ENCODE measurements at regions not wholly inside any gene's neighbourhood (a gene's known extent, or its start where the extent isn't known, plus 50 kb on each side); places are given as distances from the start of the nearest gene placed in this dataset.

GRCh38 chrX:79511799-79512198, 144.7 kb upstream of the ITM2A start:
- 66 to 92% methylated on average over 1 of the region's 1 CpG for WGBS, 2 donors
- H3K27me3 ChIP-seq, result no peaks in the 10 kb centered on the region
- intact Hi-C loops (cut with DNase I), result no loop called here
- H3K4me1 ChIP-seq, result no peaks in the 10 kb centered on the region
- no peak overlapping the region for H3K27ac ChIP-seq
- no peaks in the 10 kb centered on the region for H3K36me3 ChIP-seq
- ATAC-seq (no peak), DNase-seq (no peak)
- H3K9me3 ChIP-seq, result peaks cover 0 to 1% (median 0%) of the 10 kb centered on the region in 11 donors
- TF ChIP-seq CTCF (IDR thresholded peaks at IDR 0.05), result no peak
- H3K4me3 ChIP-seq, result no peak overlapping the region

GRCh38 chrX:79506001-79506400, 138.9 kb upstream of the ITM2A start:
- no peak overlapping the region for H3K27ac ChIP-seq
- 60 to 67% methylated on average over 3 of the region's 3 CpGs for WGBS, 2 donors
- H3K27me3 ChIP-seq, result no peaks in the 10 kb centered on the region
- no peak for TF ChIP-seq CTCF (IDR thresholded peaks at IDR 0.05)
- no peak overlapping the region for H3K4me3 ChIP-seq
- DNase-seq (no peak), ATAC-seq (no peak)
- H3K9me3 ChIP-seq, result peaks cover 0 to 30% (median 0%) of the 10 kb centered on the region in 11 donors
- intact Hi-C loops (cut with DNase I), result no loop called here
- no peaks in the 10 kb centered on the region for H3K36me3 ChIP-seq
- no peaks in the 10 kb centered on the region for H3K4me1 ChIP-seq

DNA sequence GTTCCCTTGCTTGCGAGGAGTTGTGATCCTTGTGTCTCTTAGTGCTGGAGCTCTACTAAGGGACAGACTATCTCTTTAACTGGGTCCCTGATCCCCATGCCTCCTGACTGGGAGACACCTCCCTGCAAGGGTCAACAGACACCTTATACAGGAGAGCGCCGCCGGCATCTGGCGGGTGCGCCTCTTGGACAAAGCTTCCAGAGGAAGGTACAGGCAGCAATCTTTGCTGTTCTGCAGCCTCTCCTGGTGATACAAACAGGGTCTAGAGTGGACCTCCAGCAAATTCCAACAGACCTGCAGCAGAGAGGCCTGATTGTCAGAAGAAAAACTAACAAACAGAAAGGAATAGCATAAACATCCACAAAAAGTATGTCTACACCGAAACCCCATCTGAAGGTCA, 115.6 kb upstream of the ITM2A start:
- Histone ChIP-seq H3K27me3 (peaks cover 0 to 44% (median 0%) of the 10 kb centered on the region in 7 donors), H3K4me3 (no peak overlapping the region), H3K4me1 (no peaks in the 10 kb centered on the region), H3K9me3 (peaks cover 0 to 5% (median 0%) of the 10 kb centered on the region in 11 donors), H3K36me3 (no peaks in the 10 kb centered on the region), H3K27ac (no peak overlapping the region)
- DNase-seq, result no peak
- no peak for TF ChIP-seq CTCF (IDR thresholded peaks at IDR 0.05)
- no peak for ATAC-seq
- intact Hi-C loops (cut with DNase I), result no loop called here
- WGBS, 2 donors, result 96 to 98% methylated on average over 7 of the region's 7 CpGs

DNA sequence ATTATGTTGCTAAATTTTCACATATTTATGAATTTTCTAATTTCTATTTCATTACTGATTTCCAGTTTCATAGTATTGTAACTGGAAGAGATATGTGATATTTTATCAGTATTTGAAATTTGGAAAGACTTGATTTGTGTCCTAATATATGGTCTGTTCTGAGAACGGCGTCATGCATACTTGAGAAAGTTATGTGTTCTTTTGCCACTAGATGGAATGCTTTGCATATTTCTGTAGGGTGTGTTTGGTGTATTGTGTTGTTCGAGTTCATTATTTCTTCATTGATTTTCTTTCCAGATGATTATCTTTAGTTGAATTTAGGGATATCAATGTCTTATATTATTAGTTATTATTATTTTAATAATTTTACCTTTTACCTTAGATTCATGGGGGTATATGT, 110.6 kb upstream of the ITM2A start:
- no peaks in the 10 kb centered on the region for H3K9me3 ChIP-seq
- TF ChIP-seq CTCF (IDR thresholded peaks at IDR 0.05), result peak in 2 of 9 donors; percentile 6 to 8
- WGBS, 2 donors, result 52 to 55% methylated on average over 3 of the region's 3 CpGs
- H3K36me3 ChIP-seq, result no peaks in the 10 kb centered on the region
- ATAC-seq (no peak), DNase-seq (no peak)
- no peaks in the 10 kb centered on the region for H3K4me1 ChIP-seq
- H3K4me3 ChIP-seq, result no peak overlapping the region
- peaks cover 0 to 37% (median 0%) of the 10 kb centered on the region in 7 donors for H3K27me3 ChIP-seq
- H3K27ac ChIP-seq, result no peak overlapping the region
- intact Hi-C loops (cut with DNase I), result no loop called here
